ENCODE measurements at regions not wholly inside any gene's neighbourhood (a gene's known extent, or its start where the extent isn't known, plus 50 kb on each side); places are given as distances from the start of the nearest gene placed in this dataset.

DNA sequence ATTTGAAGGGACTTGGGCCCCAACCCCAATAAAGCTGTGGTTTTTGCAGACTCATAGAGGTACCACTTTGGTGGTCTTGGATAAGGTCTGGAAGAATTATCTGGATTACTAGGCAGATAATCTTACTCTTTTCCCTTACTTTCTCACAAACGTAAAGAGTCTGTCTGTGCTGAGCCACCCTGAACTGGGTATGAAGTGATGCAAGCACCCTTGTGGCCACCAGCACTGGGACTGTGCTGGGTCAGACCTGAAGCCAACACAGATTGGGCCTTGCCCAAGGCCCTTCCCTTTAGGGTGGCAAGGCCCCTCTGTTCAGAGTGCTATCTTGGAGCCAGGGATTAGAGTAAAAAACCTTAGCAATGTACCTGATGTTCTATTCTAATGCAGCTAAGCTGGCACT is 827.0 kb upstream of the RAB6C start:
- TF ChIP-seq, protein P1, sequence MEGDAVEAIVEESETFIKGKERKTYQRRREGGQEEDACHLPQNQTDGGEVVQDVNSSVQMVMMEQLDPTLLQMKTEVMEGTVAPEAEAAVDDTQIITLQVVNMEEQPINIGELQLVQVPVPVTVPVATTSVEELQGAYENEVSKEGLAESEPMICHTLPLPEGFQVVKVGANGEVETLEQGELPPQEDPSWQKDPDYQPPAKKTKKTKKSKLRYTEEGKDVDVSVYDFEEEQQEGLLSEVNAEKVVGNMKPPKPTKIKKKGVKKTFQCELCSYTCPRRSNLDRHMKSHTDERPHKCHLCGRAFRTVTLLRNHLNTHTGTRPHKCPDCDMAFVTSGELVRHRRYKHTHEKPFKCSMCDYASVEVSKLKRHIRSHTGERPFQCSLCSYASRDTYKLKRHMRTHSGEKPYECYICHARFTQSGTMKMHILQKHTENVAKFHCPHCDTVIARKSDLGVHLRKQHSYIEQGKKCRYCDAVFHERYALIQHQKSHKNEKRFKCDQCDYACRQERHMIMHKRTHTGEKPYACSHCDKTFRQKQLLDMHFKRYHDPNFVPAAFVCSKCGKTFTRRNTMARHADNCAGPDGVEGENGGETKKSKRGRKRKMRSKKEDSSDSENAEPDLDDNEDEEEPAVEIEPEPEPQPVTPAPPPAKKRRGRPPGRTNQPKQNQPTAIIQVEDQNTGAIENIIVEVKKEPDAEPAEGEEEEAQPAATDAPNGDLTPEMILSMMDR (IDR thresholded peaks at IDR 0.05): no peak
- no peak for TF ChIP-seq POLR2A (IDR thresholded peaks at IDR 0.05)

Data from lower leg skin (tissue), 3 donors.